ENCODE measurements at regions not wholly inside any gene's neighbourhood (a gene's known extent, or its start where the extent isn't known, plus 50 kb on each side); places are given as distances from the start of the nearest gene placed in this dataset.

- Mint-ChIP-seq H3K27ac (no peak overlapping the region), H3K36me3 (ENCODE audit: low read depth) (no peaks in the 10 kb centered on the region), H3K4me3 (no peak overlapping the region), H3K4me1 (ENCODE audit: low read depth) (no peaks in the 10 kb centered on the region), H3K27me3 (no peaks in the 10 kb centered on the region), H3K9me3 (no peaks in the 10 kb centered on the region)
- ATAC-seq: no peak
- no peak for DNase-seq
- intact Hi-C loops (cut with micrococcal nuclease): no loop called here
- ChIA-PET CTCF (no interaction called here), POLR2A (no interaction called here)
- no peak for TF ChIP-seq CTCF (IDR thresholded peaks at IDR 0.05)
Observed at GRCh38 chr2:12253167-12253778, 463.5 kb upstream of the TRIB2 start.

DNA sequence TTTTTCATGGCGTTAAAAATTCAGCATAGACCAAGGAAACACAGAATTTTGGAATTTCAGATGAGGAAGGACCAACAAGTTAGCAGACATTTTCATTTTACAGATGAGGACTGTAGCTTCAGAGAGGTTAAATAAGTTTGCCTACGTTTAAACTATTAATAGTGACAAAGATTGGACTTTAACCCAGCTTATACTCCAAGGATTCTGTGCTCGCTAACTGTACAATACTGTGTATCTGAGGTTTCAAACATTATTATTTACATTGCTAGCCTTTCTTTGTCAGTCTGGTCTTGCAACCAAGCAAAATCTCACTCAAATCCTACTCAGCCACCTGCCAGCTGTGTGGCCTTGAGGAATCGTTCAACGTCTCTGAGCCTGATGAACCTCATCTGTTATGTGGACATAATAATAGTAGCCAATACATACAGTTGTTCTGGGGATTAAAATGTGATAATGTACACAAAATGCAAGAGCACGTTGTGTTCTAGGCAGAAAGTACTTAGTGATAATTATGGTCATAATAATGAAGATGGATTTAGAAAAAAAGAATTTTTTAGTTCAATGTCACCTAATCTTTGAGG, 462.4 kb upstream of the TRIB2 start:
- TF ChIP-seq CTCF (IDR thresholded peaks at IDR 0.05): no peak
- Mint-ChIP-seq H3K27ac (no peak overlapping the region), H3K36me3 (ENCODE audit: low read depth) (no peaks in the 10 kb centered on the region), H3K4me1 (ENCODE audit: low read depth) (no peaks in the 10 kb centered on the region), H3K9me3 (no peaks in the 10 kb centered on the region), H3K27me3 (no peaks in the 10 kb centered on the region), H3K4me3 (no peak overlapping the region)
- ATAC-seq (no peak), DNase-seq (no peak)
- ChIA-PET CTCF (no interaction called here), POLR2A (no interaction called here)
- intact Hi-C loops (cut with micrococcal nuclease): no loop called here

GRCh38 chr2:12256206-12256605, 460.5 kb upstream of the TRIB2 start:
- Mint-ChIP-seq H3K4me3 (no peak overlapping the region), H3K36me3 (ENCODE audit: low read depth) (no peaks in the 10 kb centered on the region), H3K27me3 (no peaks in the 10 kb centered on the region)

DNA sequence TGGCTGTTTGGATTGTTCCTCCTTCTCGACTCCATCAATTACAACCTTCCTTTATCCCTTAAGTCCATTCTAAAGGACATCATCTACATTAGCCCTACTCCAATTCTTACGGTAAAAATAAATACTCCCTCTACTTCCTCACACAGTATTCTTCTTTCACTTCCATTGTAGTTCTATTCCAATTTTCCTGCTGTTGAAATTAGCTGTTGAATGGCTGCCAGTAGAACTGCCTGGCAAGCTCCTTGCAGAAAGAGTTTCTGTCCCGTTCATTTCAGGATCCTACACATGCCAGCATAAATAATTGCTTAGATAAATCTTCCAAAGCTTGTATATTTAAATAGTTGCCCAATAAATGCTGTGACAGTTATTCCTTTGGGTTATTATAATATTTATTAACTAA, 459.3 kb upstream of the TRIB2 start:
- DNase-seq (no peak), ATAC-seq (no peak)
- H3K27me3 Mint-ChIP-seq: no peaks in the 10 kb centered on the region
- no peak overlapping the region for H3K4me3 Mint-ChIP-seq
- intact Hi-C loops (cut with micrococcal nuclease): no loop called here
- TF ChIP-seq CTCF (IDR thresholded peaks at IDR 0.05): no peak
- peaks cover 1% of the 10 kb centered on the region for H3K9me3 Mint-ChIP-seq
- ChIA-PET CTCF (interaction anchor here (1.1 kb wide), 1 partner anchor 14 kb away, joined by 3 read pairs; no protein-coding TSS in a partner anchor), POLR2A (no interaction called here)
- H3K27ac Mint-ChIP-seq: no peak overlapping the region
- H3K4me1 Mint-ChIP-seq (ENCODE audit: low read depth): peaks cover 3% of the 10 kb centered on the region
- H3K36me3 Mint-ChIP-seq (ENCODE audit: low read depth): no peaks in the 10 kb centered on the region

More at GRCh38 chr2:12256206-12256605, 460.5 kb upstream of the TRIB2 start:
- Mint-ChIP-seq H3K27ac (no peak overlapping the region), H3K4me1 (ENCODE audit: low read depth) (no peaks in the 10 kb centered on the region), H3K9me3 (peaks cover 1% of the 10 kb centered on the region)
- TF ChIP-seq CTCF (IDR thresholded peaks at IDR 0.05): no peak
- CTCF ChIA-PET: interaction anchor here (0.7 kb wide), 1 partner anchor 461 kb away, joined by 3 read pairs; the partner anchor contains the start of gene TRIB2
- ATAC-seq (no peak), DNase-seq (no peak)
- intact Hi-C loops (cut with micrococcal nuclease): no loop called here
- POLR2A ChIA-PET: no interaction called here

DNA sequence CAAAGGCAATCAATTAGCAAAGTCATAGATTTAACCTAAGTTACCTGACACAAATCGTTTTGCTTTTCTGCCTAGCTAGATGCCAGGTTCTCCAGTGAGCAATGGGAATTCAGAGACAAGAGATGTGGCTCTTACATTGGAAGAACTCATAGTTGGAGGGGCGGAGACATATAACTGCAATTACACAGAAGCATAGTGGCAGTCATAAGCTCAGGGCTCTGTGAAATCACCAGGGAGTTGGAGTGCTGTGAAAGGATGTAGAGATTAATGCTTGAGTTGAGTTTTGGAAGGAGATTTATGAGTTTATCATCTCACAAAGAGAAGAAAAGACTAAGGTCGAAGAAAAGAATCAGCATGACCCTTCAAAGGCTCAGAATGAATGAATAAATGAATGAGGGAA, 457.2 kb upstream of the TRIB2 start:
- no peaks in the 10 kb centered on the region for H3K36me3 Mint-ChIP-seq (ENCODE audit: low read depth)
- ATAC-seq (no peak), DNase-seq (no peak)
- CTCF ChIA-PET: no interaction called here
- no peak for TF ChIP-seq CTCF (IDR thresholded peaks at IDR 0.05)
- intact Hi-C loops (cut with micrococcal nuclease): no loop called here
- H3K27ac Mint-ChIP-seq: no peak overlapping the region
- H3K27me3 Mint-ChIP-seq: no peaks in the 10 kb centered on the region
- POLR2A ChIA-PET: no interaction called here
- peaks cover 12% of the 10 kb centered on the region for H3K4me1 Mint-ChIP-seq (ENCODE audit: low read depth)
- H3K9me3 Mint-ChIP-seq: peaks cover 1% of the 10 kb centered on the region
- no peak overlapping the region for H3K4me3 Mint-ChIP-seq

All from activated CD8-positive, alpha-beta T cell treated with anti-CD3 and anti-CD28 coated beads for 36 hours (primary cell).